ENCODE measurements at regions not wholly inside any gene's neighbourhood (a gene's known extent, or its start where the extent isn't known, plus 50 kb on each side); places are given as distances from the start of the nearest gene placed in this dataset.

DNA sequence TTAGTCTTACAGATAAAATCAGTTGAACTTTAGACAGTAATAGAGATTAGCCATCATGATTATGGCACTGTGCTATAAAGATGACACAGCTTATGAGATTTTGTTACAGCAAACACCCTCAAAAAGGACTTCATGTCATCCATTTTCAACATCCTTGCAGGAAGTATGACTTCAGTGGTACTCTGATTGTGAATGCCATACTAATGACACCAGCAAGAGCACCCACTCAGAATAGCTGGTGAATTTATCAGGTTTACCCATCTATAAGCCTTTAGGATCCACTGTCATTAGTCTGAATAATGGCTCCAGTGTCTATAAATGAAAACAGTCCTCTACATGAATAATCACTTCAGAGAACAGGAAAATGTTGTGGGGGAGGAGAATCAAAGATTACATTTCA is 615.2 kb downstream of the RPS29 start:
- no peaks in the 10 kb centered on the region for H3K9me3 ChIP-seq
- DNase-seq (no peak), ATAC-seq (no peak)
- intact Hi-C loops (cut with DNase I) = no loop called here
- no peak overlapping the region for H3K27ac ChIP-seq
- no peaks in the 10 kb centered on the region for H3K27me3 ChIP-seq
- TF ChIP-seq, protein P1, sequence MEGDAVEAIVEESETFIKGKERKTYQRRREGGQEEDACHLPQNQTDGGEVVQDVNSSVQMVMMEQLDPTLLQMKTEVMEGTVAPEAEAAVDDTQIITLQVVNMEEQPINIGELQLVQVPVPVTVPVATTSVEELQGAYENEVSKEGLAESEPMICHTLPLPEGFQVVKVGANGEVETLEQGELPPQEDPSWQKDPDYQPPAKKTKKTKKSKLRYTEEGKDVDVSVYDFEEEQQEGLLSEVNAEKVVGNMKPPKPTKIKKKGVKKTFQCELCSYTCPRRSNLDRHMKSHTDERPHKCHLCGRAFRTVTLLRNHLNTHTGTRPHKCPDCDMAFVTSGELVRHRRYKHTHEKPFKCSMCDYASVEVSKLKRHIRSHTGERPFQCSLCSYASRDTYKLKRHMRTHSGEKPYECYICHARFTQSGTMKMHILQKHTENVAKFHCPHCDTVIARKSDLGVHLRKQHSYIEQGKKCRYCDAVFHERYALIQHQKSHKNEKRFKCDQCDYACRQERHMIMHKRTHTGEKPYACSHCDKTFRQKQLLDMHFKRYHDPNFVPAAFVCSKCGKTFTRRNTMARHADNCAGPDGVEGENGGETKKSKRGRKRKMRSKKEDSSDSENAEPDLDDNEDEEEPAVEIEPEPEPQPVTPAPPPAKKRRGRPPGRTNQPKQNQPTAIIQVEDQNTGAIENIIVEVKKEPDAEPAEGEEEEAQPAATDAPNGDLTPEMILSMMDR (IDR thresholded peaks at IDR 0.05) = no peak
- H3K4me3 ChIP-seq = no peak overlapping the region
- no peaks in the 10 kb centered on the region for H3K4me1 ChIP-seq
- H3K36me3 ChIP-seq = no peaks in the 10 kb centered on the region

DNA sequence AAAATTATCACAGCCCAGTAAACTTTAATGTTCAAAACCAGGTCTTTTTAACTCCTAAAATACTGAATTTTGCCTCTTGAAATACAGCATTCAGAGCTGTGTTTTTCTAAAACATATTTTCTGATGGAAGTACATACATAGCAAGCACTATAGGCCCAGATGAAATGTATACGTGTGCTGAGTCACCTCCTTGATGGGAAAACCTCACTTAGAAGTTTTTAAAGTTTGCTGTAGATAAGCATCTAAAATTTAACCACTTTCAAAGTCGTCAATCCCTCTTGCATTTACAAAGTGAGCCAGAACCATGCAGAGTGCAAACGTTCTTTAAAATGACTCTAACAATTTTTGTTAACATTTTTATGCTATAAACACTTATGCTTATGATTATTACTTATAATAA is 618.8 kb downstream of the RPS29 start:
- Histone ChIP-seq H3K27ac (no peak overlapping the region), H3K4me3 (no peak overlapping the region), H3K4me1 (no peaks in the 10 kb centered on the region), H3K27me3 (no peaks in the 10 kb centered on the region), H3K36me3 (no peaks in the 10 kb centered on the region), H3K9me3 (no peaks in the 10 kb centered on the region)
- no peak for DNase-seq
- TF ChIP-seq, protein P1 (IDR thresholded peaks at IDR 0.05) = no peak
- intact Hi-C loops (cut with DNase I) = no loop called here
- no peak for ATAC-seq

DNA sequence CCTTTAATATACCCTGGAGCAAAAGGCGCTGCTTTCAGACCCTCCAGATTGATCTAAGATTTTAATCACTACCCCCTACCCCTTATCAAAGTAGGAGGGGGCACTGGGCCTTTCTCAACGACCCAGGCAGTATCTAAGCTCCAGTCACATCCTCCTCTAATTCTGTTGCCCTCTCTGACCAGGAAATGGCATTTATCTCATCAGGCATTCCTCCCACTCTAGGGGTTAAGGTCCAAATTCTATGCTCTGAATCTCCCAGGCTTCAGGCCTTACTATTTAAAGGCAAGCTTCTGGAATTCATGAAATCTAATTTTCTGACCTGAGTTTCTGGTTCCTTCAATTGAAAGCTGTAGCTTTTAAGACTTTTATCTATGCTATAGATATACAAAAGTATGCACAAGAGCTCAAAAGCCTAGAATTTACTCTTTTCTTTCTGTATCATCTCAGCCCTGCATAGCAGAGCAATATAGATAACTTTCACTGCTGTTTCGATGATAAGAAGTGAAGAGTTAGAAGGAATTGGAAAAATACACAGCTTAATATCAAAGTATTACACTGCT is 622.9 kb downstream of the RPS29 start:
- TF ChIP-seq, protein P1 (IDR thresholded peaks at IDR 0.05) = no peak
- intact Hi-C loops (cut with DNase I) = no loop called here
- H3K27ac ChIP-seq = no peak overlapping the region
- no peaks in the 10 kb centered on the region for H3K27me3 ChIP-seq
- H3K4me3 ChIP-seq = no peak overlapping the region
- H3K4me1 ChIP-seq = no peaks in the 10 kb centered on the region
- ATAC-seq (no peak), DNase-seq (no peak)
- no peaks in the 10 kb centered on the region for H3K36me3 ChIP-seq
- no peaks in the 10 kb centered on the region for H3K9me3 ChIP-seq

DNA sequence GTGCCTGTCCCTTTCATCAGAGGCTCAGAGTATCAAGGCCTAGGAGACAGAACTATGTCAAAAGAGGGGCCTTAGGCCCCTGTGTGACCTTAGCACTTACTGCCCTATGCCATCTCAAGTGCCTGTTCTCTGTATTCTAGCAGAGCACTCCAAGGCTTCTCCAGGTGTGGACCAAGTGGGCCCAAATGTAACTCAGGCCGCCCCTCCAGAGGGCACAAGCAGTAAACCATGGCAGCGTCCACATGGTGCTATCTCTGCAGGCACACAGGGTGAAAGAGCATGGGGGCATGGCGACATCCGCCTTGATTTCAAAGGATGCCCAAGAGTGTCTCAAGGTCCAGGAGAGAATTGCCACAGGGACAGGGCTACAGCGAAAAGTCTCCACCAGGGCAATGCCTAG is 628.7 kb downstream of the RPS29 start:
- ATAC-seq (no peak), DNase-seq (no peak)
- Histone ChIP-seq H3K4me3 (no peak overlapping the region), H3K4me1 (no peaks in the 10 kb centered on the region), H3K27ac (no peak overlapping the region), H3K27me3 (no peaks in the 10 kb centered on the region), H3K36me3 (no peaks in the 10 kb centered on the region), H3K9me3 (peaks cover 0 to 3% of the 10 kb centered on the region in 2 donors)
- TF ChIP-seq, protein P1 (IDR thresholded peaks at IDR 0.05) = no peak
- intact Hi-C loops (cut with DNase I) = no loop called here

DNA sequence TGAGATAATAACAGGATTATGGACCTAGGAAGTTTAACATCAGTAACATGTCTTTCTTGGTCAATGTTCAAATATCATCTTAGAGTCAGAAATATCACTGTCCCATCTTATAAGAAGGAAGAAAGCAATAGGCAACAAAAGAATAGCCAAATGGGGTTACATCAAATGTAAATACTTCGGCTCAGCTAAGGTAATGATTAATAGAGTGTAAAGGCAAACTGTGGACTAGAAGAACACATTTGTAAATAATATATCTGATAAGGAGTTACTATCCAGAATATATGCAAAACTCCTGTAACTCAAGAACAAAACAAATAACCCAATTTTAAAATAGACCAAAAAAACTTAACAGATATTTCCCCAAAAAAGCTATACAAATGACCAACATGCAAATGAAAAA is 630.3 kb downstream of the RPS29 start:
- ATAC-seq (no peak), DNase-seq (no peak)
- Histone ChIP-seq H3K4me3 (no peak overlapping the region), H3K27me3 (no peaks in the 10 kb centered on the region), H3K4me1 (no peaks in the 10 kb centered on the region), H3K36me3 (no peaks in the 10 kb centered on the region), H3K9me3 (peaks cover 0 to 3% of the 10 kb centered on the region in 2 donors), H3K27ac (no peak overlapping the region)
- intact Hi-C loops (cut with DNase I) = no loop called here
- TF ChIP-seq, protein P1 (IDR thresholded peaks at IDR 0.05) = no peak

Data from left lung (tissue), 4 donors.